HepG2 (cell line): ENCODE measurements at regions not wholly inside any gene's neighbourhood (a gene's known extent, or its start where the extent isn't known, plus 50 kb on each side); places are given as distances from the start of the nearest gene placed in this dataset.

Experiments
- CEBPB ChIP-seq: IDR thresholded peaks from 2 replicates; pipeline ENCODE4 v1.6.1; 2011; ENCODE audit warnings: low read depth, low read length, improper control_type of control experiment, borderline replicate concordance
- CREB1 ChIP-seq, 2 experiments: fragments of 450-650 bp in 1 of 2; IDR thresholded peaks; 2 replicates each; pipeline ENCODE4 v1.6.1; 2016 to 2017; ENCODE audit warnings: control low read depth in 1 of 2, mild to moderate bottlenecking in 1 of 2, missing compliant biosample characterization in 1 of 2, missing genetic modification characterization in 1 of 2
- CSRNP1 ChIP-seq: sonication (generic); formaldehyde crosslinking; IDR thresholded peaks from 2 replicates; pipeline ENCODE4 v1.8.1; 2023; ENCODE audit warnings: mild to moderate bottlenecking, missing genetic modification reagents
- CSRNP2 ChIP-seq: sonication (generic); formaldehyde crosslinking; conservative IDR thresholded peaks from 2 replicates; pipeline ENCODE4 v1.8.0; 2022; ENCODE audit warnings: low read depth, missing genetic modification reagents
- E2F1 ChIP-seq: sonication (generic); formaldehyde crosslinking; IDR thresholded peaks from 2 replicates; pipeline ENCODE4 v1.5.0; 2020; ENCODE audit warnings: missing genetic modification reagents
- GTF2F1 ChIP-seq: fragments of 150-350 bp; IDR thresholded peaks from 2 replicates; pipeline ENCODE4 v1.6.1; 2014; ENCODE audit warnings: low read length
- GZF1 ChIP-seq: sonication (generic); formaldehyde crosslinking; IDR thresholded peaks from 2 replicates; pipeline ENCODE4 v1.5.1; 2020; ENCODE audit warnings: mild to moderate bottlenecking, missing genetic modification reagents
- HDAC6 ChIP-seq: fragments of 200-600 bp; sonication (generic); IDR thresholded peaks from 2 replicates; pipeline ENCODE4 v1.7.0; 2017; ENCODE audit warnings: mild to moderate bottlenecking, antibody characterized with exemption, low read length, low read depth
- HIC2 ChIP-seq: sonication (generic); formaldehyde crosslinking; IDR thresholded peaks from 2 replicates; pipeline ENCODE4 v1.9.0; 2022; ENCODE audit warnings: low read depth, missing genetic modification reagents
- KDM2A ChIP-seq: sonication (generic); formaldehyde crosslinking; IDR thresholded peaks from 2 replicates; pipeline ENCODE4 v1.4.0; 2020; ENCODE audit warnings: low read depth, missing genetic modification reagents, borderline replicate concordance
- KLF15 ChIP-seq: sonication (generic); formaldehyde crosslinking; IDR thresholded peaks from 2 replicates; pipeline ENCODE4 v1.8.1; 2023; ENCODE audit warnings: borderline replicate concordance, mild to moderate bottlenecking, inconsistent platforms, missing genetic modification reagents, mixed read lengths
- KMT2B ChIP-seq: IDR thresholded peaks from 2 replicates; pipeline ENCODE4 v1.6.1; 2016; ENCODE audit warnings: missing genetic modification reagents, missing compliant biosample characterization
- POLR2AphosphoS5 ChIP-seq: IDR thresholded peaks from 2 replicates; pipeline ENCODE4 v1.6.1; 2012; ENCODE audit warnings: low read depth, low read length
- RFXANK ChIP-seq: IDR thresholded peaks from 2 replicates; pipeline ENCODE4 v1.6.1; 2016
- THAP7 ChIP-seq: sonication (generic); formaldehyde crosslinking; IDR thresholded peaks from 2 replicates; pipeline ENCODE4 v1.8.1; 2023; ENCODE audit warnings: mild to moderate bottlenecking, missing genetic modification reagents
- TMF1 ChIP-seq: sonication (generic); formaldehyde crosslinking; IDR thresholded peaks from 2 replicates; pipeline ENCODE4 v1.8.1; 2022; ENCODE audit warnings: low read depth, missing genetic modification reagents
- TRIM22 ChIP-seq: fragments of 450-650 bp; IDR thresholded peaks from 2 replicates; pipeline ENCODE4 v1.6.1; 2017
- ZNF550 ChIP-seq: sonication (generic); formaldehyde crosslinking; IDR thresholded peaks from 2 replicates; pipeline ENCODE4 v1.4.0; 2020; ENCODE audit warnings: mild to moderate bottlenecking, missing genetic modification reagents, borderline replicate concordance

- peak; percentile 39; the same call in 1 of the 2 replicates for TF ChIP-seq KDM2A (CRISPR knock-in tag)
- TF ChIP-seq HDAC6 = no peak
- TF ChIP-seq POLR2AphosphoS5 = peak; percentile 18; the same call in 1 of the 2 replicates
- no peak for TF ChIP-seq RFXANK (CRISPR knock-in tag)
- TF ChIP-seq CSRNP2 (CRISPR knock-in tag) = no peak
- no peak; the same call in 1 of the 2 replicates for TF ChIP-seq GZF1
- TF ChIP-seq KMT2B (CRISPR knock-in tag) = peak; percentile 71
- TF ChIP-seq CEBPB = peak; percentile 92
- no peak; the same call in 1 of the 2 replicates for TF ChIP-seq THAP7 (CRISPR knock-in tag)
- TF ChIP-seq KLF15 (CRISPR knock-in tag) = no peak
- no peak for TF ChIP-seq ZNF550 (CRISPR knock-in tag)
- no peak for TF ChIP-seq TRIM22
- TF ChIP-seq E2F1 (CRISPR knock-in tag) = no peak
- no peak for TF ChIP-seq GTF2F1
- TF ChIP-seq TMF1 (CRISPR knock-in tag) = no peak
- no peak for TF ChIP-seq CREB1 (IDR thresholded peaks at IDR 0.05)
- TF ChIP-seq CREB1 (CRISPR knock-in tag; IDR thresholded peaks at IDR 0.05) = no peak; the same call in 1 of the 2 replicates
- peak; percentile 83 for TF ChIP-seq HIC2 (CRISPR knock-in tag)
- no peak for TF ChIP-seq CSRNP1 (CRISPR knock-in tag)
Measured at GRCh38 chr17:72501404-72502370, 380.9 kb downstream of the SOX9 start (continued).
